ENCODE measurements at regions not wholly inside any gene's neighbourhood (a gene's known extent, or its start where the extent isn't known, plus 50 kb on each side); places are given as distances from the start of the nearest gene placed in this dataset.

DNA sequence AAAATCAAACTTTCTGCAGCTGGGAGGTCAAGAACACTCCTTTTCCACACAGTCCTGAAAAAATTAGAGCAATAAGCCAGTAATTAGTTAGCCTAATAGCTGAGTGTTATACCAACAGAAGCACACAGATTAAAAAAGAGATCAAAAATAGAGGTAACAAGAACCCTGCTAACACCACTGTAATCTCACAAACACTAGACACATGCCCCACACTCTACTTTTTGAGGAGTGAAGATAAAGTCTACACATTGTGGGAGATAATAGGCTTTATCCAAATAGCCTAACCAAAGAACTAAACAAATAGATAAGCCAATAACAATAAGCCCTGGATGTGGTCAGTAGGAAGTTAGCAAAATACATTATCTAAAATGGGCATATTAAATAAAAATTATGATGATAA lies 372.7 kb upstream of the ANO5 start:
- Mint-ChIP-seq H3K36me3 (ENCODE audit: insufficient read depth) (no peaks in the 10 kb centered on the region), H3K9me3 (peaks cover 10% of the 10 kb centered on the region), H3K27me3 (ENCODE audit: low read depth) (no peaks in the 10 kb centered on the region), H3K4me1 (ENCODE audit: low read depth) (no peaks in the 10 kb centered on the region), H3K4me3 (no peak overlapping the region)
- DNase-seq (no peak), ATAC-seq (no peak)

DNA sequence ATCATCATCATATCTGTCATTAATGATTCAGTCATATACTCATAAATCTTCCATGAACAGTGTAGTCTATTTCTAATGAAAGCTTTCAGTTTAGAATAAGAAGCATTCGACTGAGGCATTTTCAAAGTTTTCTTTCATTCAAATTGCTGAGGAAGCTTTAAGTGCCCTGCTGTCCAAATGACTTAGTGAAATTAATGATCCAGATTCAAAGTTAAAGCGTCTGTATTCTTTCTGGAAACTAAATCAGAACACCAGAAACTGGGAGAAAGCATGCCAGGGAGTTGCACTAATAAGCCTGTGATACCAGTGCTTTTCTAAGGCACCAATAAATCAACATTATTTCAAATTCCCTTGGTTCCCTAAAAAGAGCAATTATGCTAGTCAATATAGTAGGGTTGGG lies 367.8 kb upstream of the ANO5 start:
- no peak overlapping the region for H3K4me3 Mint-ChIP-seq
- peaks cover 10% of the 10 kb centered on the region for H3K9me3 Mint-ChIP-seq
- no peaks in the 10 kb centered on the region for H3K4me1 Mint-ChIP-seq (ENCODE audit: low read depth)

DNA sequence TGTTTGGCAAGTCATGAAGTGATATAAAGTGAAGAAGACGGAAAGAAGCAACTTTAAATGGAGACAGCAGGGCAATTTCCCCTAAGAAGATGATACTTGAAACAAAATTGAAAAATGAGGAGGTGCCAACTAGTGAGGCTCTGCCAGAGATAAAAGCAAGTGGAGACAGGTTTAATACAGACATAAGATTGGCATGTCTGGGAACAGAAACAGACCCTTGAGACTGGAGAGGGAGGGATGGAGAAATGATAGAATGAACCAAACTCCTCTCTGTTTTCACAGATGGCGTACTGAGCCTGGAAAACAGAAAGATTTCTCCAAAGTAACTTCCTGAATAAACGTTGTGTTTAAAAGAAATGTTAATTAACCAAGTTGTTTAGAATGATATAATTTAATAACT lies 354.5 kb upstream of the ANO5 start:
- Mint-ChIP-seq H3K36me3 (ENCODE audit: insufficient read depth) (no peaks in the 10 kb centered on the region), H3K27me3 (ENCODE audit: low read depth) (no peaks in the 10 kb centered on the region), H3K4me3 (no peak overlapping the region), H3K9me3 (peaks cover 12% of the 10 kb centered on the region), H3K4me1 (ENCODE audit: low read depth) (no peaks in the 10 kb centered on the region)
- ATAC-seq (no peak), DNase-seq (no peak)

More for the DNA sequence above, 367.8 kb upstream of the ANO5 start:
- Mint-ChIP-seq H3K36me3 (ENCODE audit: insufficient read depth) (no peaks in the 10 kb centered on the region), H3K27me3 (ENCODE audit: low read depth) (no peaks in the 10 kb centered on the region)
- no peak for ATAC-seq
- DNase-seq, result no peak

DNA sequence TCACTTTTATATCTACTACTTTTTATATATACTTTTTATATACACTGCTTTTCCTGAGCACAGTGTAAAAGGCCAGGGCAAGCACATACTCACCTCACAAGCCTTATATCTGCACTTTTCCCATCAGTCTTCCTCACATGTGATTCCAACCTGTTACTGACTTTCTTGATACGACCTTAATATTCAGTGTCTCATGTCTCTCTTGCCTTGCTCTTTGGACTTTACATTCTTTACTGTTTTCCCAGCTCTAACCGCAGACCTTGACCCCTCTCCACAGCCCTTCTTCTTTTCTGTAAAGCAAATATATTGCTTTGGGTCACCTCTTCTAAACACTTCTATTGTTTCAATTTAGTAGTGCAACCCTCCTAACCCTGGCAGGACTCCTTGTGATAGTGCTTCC lies 353.1 kb upstream of the ANO5 start:
- Mint-ChIP-seq H3K36me3 (ENCODE audit: insufficient read depth) (no peaks in the 10 kb centered on the region), H3K27me3 (ENCODE audit: low read depth) (no peaks in the 10 kb centered on the region), H3K4me1 (ENCODE audit: low read depth) (no peaks in the 10 kb centered on the region), H3K9me3 (peaks cover 12% of the 10 kb centered on the region), H3K4me3 (no peak overlapping the region)
- no peak for ATAC-seq
- DNase-seq, result no peak

DNA sequence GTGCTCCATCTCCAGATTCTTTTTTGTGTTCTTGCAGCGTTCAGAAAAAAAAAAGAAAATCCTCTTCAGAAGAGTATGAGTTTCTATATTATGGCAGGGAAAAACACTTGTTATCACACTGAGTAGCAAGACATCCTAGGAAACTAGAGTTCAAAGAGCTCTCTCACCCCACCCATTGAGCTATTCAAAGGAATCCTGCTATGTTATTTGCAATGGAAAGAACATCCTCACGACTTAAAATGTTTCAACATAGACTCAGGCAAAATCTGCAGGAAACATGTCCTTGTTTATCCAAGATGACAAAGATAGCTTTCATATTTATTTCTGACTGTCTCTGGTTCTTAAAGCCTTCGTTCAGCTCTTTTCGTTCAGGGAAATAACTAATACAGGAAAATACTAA lies 331.6 kb upstream of the ANO5 start:
- no peak overlapping the region for H3K4me3 Mint-ChIP-seq
- no peaks in the 10 kb centered on the region for H3K4me1 Mint-ChIP-seq (ENCODE audit: low read depth)
- DNase-seq (no peak), ATAC-seq (no peak)
- peaks cover 10% of the 10 kb centered on the region for H3K9me3 Mint-ChIP-seq
- H3K27me3 Mint-ChIP-seq (ENCODE audit: low read depth), result no peaks in the 10 kb centered on the region
- H3K36me3 Mint-ChIP-seq (ENCODE audit: insufficient read depth), result no peaks in the 10 kb centered on the region

DNA sequence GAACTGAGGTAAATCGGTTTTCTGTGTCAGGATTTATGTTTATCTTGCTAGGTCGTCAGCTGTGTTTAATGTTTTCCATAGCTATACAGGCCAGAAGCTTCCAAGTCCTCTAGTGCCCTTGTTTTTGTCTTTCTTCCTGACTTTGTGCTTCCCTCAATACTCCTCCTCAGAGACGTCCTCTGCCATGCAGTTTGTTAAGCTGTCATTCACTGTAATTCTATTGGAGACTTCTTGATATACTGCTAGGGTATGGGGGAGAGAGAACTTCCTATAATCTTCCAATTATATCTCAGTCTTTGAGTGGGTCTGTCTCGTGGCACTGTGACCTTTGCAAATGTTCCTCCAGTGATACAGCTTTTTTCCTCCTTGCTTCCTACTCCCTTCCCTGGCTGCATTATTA lies 327.3 kb upstream of the ANO5 start:
- no peaks in the 10 kb centered on the region for H3K27me3 Mint-ChIP-seq (ENCODE audit: low read depth)
- no peaks in the 10 kb centered on the region for H3K4me1 Mint-ChIP-seq (ENCODE audit: low read depth)
- no peak for ATAC-seq
- no peaks in the 10 kb centered on the region for H3K36me3 Mint-ChIP-seq (ENCODE audit: insufficient read depth)
- DNase-seq, result no peak
- H3K4me3 Mint-ChIP-seq, result no peak overlapping the region
- peaks cover 5% of the 10 kb centered on the region for H3K9me3 Mint-ChIP-seq

DNA sequence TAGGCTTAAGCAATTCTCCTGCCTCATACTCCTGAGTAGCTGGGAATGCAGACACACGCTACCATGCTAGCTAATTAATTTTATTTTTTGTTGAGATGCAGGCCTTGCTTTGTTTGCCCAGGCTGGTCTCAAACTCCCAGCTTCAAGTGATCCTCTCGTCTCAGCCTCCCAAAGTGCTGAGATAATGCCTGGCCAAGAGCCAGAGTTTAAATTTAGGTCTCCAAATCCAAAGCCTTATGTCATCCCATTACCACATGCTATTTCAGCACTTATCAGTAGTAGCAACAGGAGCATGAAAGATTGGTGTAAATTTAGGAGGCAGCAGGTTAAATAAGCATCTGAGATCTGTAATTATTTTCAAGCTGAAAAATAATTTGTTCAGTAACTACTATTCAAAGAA lies 326.1 kb upstream of the ANO5 start:
- ATAC-seq, result no peak
- Mint-ChIP-seq H3K4me3 (no peak overlapping the region), H3K9me3 (peaks cover 5% of the 10 kb centered on the region), H3K4me1 (ENCODE audit: low read depth) (no peaks in the 10 kb centered on the region), H3K36me3 (ENCODE audit: insufficient read depth) (no peaks in the 10 kb centered on the region), H3K27me3 (ENCODE audit: low read depth) (no peaks in the 10 kb centered on the region)
- DNase-seq, result no peak

DNA sequence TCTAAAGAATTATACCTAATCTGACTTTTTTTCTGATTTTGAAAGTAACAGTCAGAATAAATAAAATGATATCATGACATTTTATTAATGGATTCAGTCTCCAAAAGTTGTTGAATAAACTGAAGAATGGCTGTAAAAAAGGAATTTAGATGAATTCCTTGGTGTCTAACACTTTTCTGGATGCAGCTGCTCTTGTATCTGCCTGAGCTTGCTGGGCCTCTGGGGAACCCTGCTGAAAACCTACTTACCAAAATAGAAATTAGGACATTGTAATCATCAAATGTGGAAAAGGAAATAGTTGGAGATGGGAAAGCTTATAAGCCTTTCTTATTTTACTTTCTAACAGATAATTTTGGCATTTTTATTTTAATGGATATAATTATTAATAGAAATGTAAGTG lies 315.7 kb upstream of the ANO5 start:
- DNase-seq, result no peak
- no peaks in the 10 kb centered on the region for H3K4me1 Mint-ChIP-seq (ENCODE audit: low read depth)
- H3K9me3 Mint-ChIP-seq, result peaks cover 12% of the 10 kb centered on the region
- H3K36me3 Mint-ChIP-seq (ENCODE audit: insufficient read depth), result no peaks in the 10 kb centered on the region
- H3K27me3 Mint-ChIP-seq (ENCODE audit: low read depth), result no peaks in the 10 kb centered on the region
- no peak overlapping the region for H3K4me3 Mint-ChIP-seq
- ATAC-seq, result no peak

DNA sequence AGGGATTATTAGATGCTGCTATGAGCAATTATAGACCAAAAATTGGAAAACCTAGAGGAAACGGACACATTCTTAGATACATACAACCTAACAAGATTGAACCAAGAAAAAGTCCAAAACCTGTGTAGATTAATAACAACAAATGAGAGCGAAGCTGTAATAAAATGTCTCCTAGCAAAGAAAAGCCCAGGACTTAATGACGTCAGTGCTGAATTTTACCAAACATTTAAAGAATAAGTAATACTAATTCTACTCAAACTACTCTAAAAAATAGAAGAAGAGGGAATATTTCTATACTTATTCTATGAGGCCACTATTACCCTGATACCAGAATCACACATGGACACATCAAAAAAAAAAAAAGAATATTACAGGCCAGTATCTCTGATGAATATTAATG lies 309.5 kb upstream of the ANO5 start:
- DNase-seq (no peak), ATAC-seq (no peak)
- H3K4me1 Mint-ChIP-seq (ENCODE audit: low read depth), result no peaks in the 10 kb centered on the region
- no peaks in the 10 kb centered on the region for H3K27me3 Mint-ChIP-seq (ENCODE audit: low read depth)
- no peak overlapping the region for H3K4me3 Mint-ChIP-seq
- no peaks in the 10 kb centered on the region for H3K36me3 Mint-ChIP-seq (ENCODE audit: insufficient read depth)
- H3K9me3 Mint-ChIP-seq, result peaks cover 27% of the 10 kb centered on the region

DNA sequence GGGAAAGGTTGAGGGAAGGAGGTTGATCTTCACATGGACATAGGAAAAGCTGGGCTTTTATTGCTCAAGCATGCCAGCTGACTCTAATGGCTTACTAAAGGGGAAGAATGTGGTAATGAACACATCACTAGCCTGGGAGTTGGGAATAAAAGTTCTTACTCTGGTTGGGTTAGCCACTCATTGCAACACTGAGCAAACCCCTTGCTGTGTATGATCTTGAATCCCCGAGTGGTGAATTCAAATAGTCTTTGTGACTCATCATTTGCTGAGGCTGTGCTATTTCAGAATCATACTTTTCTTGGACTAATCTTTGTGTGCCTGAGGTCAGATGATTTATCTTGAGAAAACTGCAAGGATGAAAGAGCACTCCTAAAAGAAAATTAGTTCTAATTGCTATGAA lies 304.1 kb upstream of the ANO5 start:
- DNase-seq (no peak), ATAC-seq (no peak)
- no peaks in the 10 kb centered on the region for H3K4me1 Mint-ChIP-seq (ENCODE audit: low read depth)
- no peak overlapping the region for H3K4me3 Mint-ChIP-seq
- no peaks in the 10 kb centered on the region for H3K27me3 Mint-ChIP-seq (ENCODE audit: low read depth)
- H3K9me3 Mint-ChIP-seq, result peaks cover 18% of the 10 kb centered on the region
- no peaks in the 10 kb centered on the region for H3K36me3 Mint-ChIP-seq (ENCODE audit: insufficient read depth)

DNA sequence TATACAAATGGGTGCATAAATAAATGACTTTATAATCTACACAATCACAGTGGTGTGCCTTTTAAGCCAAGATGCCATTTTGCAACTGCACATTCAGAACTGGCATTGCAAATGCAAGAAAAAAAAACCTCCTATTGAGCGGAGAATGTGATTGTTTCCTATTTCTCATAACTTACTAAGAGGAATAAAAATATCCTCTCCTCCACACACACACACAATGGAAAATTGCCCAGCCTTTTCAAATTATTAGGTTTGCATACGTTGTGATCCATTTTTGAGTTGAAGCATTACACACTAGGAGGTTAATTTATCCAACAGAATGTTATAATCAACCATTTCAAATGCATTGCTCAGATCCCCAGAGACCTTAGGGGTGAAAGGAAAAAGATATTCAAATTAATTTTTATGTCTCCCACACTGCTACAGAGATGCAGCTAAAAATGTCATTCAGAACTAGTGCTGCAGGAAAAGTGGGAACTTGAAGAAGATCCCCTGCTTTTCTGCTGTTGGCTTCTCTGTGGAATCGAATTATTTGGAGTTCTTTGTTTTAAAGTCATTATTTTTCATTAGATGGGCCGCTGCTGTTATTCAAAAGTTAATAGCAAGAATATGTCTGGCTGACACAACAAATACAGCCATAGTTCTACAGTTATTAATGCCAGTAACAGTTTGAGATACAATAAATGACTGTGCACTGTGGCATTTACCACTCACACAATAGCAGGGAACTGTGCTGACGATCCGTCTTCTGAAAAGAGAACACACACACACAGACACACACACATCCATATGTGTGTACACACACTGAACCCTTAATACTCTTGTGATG lies 299.9 kb upstream of the ANO5 start:
- Mint-ChIP-seq H3K9me3 (peaks cover 10% of the 10 kb centered on the region), H3K4me1 (ENCODE audit: low read depth) (no peaks in the 10 kb centered on the region), H3K27me3 (ENCODE audit: low read depth) (no peaks in the 10 kb centered on the region), H3K4me3 (no peak overlapping the region), H3K36me3 (ENCODE audit: insufficient read depth) (no peaks in the 10 kb centered on the region)
- ATAC-seq (no peak), DNase-seq (no peak)

DNA sequence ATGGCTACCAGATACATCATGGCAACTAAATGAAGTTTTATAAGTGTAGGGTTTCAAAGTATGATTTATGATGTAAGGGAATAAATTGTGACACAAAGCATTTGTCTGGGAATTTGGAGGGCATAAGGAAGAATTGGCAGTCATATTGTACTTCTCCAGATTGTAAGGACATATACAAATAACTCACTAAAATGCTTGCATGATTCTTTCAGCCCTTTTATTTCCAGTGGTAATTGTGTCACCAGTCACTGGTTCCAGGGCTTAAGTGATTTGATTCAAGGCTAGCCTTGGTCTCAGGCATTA lies 299.4 kb upstream of the ANO5 start:
- Mint-ChIP-seq H3K27me3 (ENCODE audit: low read depth) (no peaks in the 10 kb centered on the region), H3K9me3 (peaks cover 10% of the 10 kb centered on the region), H3K4me3 (no peak overlapping the region), H3K4me1 (ENCODE audit: low read depth) (no peaks in the 10 kb centered on the region), H3K36me3 (ENCODE audit: insufficient read depth) (no peaks in the 10 kb centered on the region)
- DNase-seq (no peak), ATAC-seq (no peak)

DNA sequence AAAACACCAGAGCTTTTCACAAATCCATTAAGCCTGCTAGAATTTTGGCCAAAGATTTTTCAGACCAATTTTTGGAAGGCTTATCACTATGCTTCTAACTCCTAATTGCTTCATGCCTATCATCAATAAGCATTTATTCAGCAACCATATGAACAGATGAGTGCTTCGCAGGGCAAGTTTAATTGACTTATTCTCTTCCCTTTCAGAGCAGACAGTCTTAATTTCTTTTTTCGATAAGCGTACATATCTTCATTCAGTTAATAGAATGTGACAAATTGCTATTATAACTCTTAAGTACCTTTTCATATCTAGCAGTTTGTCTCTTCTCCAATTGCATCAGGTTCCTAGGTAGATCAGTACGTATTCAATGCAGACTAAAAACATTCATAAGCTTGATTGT lies 298.4 kb upstream of the ANO5 start:
- Mint-ChIP-seq H3K9me3 (peaks cover 10% of the 10 kb centered on the region), H3K27me3 (ENCODE audit: low read depth) (no peaks in the 10 kb centered on the region), H3K4me3 (no peak overlapping the region), H3K4me1 (ENCODE audit: low read depth) (no peaks in the 10 kb centered on the region), H3K36me3 (ENCODE audit: insufficient read depth) (no peaks in the 10 kb centered on the region)
- DNase-seq, result no peak
- ATAC-seq, result no peak

DNA sequence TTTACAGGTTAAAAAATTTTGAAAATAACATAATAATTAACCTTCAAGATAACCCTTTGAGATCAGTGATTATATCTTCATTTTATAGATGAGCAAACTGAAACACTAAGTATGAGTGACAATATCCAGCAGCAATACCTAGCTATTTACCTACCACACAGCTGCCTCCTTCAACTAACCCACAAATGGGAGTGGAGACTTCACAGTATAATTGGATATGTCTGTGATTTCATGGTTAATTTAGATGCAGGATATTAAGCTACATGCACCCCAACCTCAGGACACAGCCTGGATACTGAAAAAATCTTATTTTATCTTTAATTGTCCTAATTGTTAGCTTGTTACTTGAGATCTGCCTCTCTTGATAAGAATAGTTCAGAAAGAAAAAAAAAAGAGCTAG lies 297.2 kb upstream of the ANO5 start:
- no peak for ATAC-seq
- Mint-ChIP-seq H3K27me3 (ENCODE audit: low read depth) (no peaks in the 10 kb centered on the region), H3K4me1 (ENCODE audit: low read depth) (no peaks in the 10 kb centered on the region), H3K9me3 (peaks cover 12% of the 10 kb centered on the region), H3K36me3 (ENCODE audit: insufficient read depth) (no peaks in the 10 kb centered on the region), H3K4me3 (no peak overlapping the region)
- DNase-seq, result no peak

DNA sequence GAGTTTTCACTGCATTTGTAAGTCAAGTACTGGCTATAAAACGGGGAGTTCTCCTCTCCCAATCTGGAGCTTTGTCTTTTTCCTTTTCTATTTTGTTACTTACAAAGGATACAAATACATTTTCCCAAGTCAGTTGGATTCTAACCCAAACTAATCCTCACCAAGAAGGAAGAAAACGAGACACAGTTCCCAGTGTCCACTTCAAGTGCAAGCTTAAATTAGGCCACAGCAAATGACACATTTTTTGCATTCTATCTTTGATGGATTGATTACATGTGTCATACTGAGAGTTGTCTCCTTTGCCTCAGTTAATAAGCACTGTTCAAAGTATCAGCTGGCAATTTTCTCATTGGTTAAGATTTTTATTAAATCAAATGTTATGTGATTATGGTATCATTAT lies 296.7 kb upstream of the ANO5 start:
- Mint-ChIP-seq H3K27me3 (ENCODE audit: low read depth) (no peaks in the 10 kb centered on the region), H3K4me3 (no peak overlapping the region), H3K9me3 (peaks cover 13% of the 10 kb centered on the region), H3K4me1 (ENCODE audit: low read depth) (no peaks in the 10 kb centered on the region), H3K36me3 (ENCODE audit: insufficient read depth) (no peaks in the 10 kb centered on the region)
- no peak for ATAC-seq
- DNase-seq, result no peak
